ENCODE measurements at regions not wholly inside any gene's neighbourhood (a gene's known extent, or its start where the extent isn't known, plus 50 kb on each side); places are given as distances from the start of the nearest gene placed in this dataset.

DNA sequence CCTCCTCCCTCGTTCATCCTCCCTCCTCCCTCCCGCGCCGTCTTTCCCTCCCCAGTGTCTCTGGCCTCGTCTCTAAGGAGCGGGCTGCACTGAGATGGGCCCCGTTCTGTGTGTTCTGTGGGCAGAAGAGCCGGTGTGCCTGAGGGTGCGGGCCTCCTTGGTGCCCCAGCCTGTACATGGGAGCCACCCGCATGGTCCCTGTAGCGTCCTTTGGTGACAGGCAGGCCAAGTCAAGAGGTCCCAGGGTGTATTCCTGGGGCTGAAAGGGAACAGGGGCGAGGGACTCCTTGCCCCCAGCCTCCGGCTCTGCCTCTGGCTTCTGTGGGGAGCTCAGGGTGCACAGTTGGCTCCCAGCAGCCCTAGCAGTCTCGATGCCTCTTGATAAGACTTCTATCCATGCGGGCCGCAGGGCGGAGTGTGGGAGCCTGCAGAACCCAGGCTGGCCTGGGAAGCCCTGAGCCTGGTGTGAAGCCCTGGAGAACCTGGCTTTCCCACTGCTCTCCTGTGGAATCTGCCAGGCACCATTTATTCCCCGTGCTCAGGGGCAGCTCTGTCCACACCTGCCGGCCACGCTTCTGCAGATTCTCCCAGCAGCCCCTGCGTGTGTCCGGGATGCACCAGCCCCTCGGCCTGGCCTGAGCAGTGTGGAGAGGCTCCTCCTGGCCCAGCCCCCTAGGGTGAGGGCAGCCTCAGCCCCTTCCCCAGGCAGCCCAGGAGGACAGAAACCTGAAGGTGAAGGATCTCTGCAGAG, 181.3 kb downstream of the KIF26A start:
- no peak for DNase-seq (ENCODE audit: low read depth in 2 of 2)

DNA sequence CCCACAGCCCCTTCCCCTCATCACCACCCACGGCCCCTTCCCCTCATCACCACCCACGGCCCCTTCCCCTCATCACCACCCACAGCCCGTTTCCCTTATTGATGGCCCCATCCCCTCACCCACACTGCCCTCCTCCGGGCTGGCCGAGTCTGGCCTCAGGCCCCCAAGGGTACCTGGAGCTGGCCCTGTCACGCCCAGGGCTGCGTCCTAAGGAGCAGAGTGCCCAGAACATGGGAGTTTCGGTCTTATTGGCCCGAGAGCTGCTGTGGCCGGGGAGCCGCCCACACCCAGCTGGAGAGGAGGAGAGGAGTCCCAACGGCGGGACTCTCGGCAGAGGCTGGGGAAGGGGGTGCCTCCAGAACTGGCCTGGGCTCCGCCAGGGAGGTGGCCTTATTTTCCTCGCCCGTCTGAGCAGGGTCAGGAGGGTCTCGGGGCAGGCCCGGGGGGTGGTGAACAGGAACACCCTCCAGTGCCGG, 182.3 kb downstream of the KIF26A start:
- no peak for DNase-seq (ENCODE audit: low read depth in 2 of 2)

DNA sequence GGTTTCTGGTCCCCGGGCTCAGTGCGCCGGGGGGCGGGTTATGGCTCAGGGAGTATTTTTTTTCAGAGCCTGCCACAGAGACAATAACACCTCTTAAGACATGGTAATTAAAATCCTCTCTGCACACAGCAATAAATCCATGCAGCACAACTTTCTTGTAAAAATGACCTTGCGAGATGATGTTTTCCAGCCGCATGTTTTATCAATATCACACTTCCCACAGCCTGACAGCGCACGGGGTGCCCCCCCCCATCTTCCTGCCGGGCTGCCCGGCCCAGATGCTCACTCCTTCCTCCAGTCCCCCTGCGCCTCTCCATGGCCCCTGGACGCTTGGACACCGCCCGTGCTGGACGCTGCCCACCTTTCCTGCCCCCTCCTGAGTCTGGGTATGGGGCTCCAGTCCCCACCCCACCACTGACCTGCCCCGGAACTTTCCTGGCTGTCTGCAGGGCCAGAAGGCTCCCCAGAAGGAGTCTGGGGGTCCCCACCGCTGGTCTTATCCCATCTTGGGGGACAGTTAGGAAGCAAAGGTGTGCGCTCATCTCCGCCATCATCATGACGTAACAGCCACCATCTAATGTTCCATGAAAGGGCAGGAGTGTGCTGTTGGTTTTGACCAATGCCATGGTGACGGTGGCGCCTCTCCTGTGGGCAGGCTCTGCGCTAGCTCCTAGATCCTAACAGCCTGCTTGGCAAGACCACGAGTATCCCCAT, 182.9 kb downstream of the KIF26A start:
- DNase-seq (ENCODE audit: low read depth in 2 of 2): no peak

DNA sequence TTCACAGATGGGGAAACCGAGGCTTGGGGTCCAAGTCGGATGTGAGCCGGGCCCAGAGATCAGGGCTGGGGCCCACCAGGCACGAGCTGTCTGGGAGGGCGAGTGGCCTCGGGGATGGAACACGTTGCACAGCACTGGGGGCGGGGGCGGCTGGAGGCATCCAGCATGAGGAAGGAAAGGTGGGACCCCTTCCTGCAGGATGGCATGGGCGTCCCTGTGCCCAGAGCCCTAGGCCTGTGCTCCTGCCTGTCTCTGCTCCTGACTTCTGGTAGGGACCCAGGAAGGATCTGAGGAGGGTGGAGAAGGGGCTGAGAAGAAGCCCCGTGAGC, 183.4 kb downstream of the KIF26A start:
- DNase-seq (ENCODE audit: low read depth in 2 of 2): no peak

DNA sequence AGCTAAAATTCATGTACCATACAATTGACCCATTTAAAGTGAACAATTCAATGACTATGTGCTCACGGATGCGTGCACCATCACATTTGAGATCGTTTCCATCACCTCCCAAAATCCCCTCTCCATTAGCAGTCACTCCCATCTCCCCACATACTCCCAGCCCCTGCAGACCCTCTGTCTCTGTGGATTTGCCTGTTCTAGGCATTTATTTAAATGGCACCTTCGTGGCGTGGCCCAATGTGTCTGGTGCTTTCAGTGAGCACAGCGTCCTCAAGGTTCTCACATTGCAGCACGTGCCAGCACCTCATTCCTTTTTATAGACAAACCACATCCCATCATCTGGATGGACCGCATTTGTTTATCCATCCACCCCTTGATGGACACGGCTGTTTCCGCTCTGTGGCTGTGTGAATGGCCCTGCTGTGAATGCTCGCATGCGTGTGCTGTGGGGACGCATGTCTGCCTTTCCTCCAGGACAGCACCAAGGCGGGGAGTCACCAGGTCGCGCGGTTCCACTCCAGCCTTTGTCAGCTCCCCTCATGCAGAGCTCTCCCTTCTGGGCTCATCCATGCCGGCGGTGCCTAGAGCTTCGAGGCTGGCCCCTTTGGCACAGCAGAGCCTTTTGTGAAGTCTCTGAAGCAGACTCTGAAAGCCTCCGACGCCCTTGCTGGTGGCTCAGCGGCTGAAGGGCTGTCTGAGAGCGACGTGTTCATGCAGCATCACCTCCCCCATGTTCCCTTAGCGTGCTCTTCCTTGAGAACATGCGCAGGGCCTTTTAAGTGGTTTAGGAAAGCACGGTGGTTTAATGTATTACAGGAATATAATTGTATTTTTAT, 184.4 kb downstream of the KIF26A start:
- no peak for DNase-seq (ENCODE audit: low read depth in 2 of 2)

DNA sequence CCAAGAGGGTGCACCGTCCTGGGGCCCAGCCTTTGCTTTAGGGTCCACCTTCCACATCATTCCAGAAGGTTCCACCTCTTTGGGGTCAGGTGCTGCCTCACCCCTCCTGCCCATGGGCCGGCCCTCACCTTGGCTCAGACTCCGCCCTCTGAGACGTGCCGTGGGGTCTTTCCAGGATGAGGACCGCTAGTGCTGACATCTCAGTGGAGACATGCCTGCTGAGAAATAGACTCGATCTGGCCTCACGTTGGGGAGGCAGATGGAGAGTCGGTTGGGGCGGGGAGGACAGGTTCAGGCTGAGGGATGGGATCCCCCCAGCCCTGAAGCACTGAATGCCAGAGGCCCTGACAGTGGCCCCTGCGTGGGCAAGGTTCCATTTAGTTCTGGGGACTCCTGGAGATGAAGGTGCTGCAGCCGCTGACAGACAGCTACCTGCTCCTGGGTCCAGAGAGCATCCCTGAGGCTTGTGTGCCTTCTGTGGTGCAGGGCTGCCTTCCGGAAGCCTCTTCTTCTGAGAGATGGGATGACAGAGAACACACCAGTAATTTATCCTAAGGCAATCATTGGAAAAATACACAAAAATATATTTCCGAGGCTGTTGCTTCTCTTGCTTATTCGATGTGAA, 185.3 kb downstream of the KIF26A start:
- DNase-seq (ENCODE audit: low read depth in 2 of 2): no peak

DNA sequence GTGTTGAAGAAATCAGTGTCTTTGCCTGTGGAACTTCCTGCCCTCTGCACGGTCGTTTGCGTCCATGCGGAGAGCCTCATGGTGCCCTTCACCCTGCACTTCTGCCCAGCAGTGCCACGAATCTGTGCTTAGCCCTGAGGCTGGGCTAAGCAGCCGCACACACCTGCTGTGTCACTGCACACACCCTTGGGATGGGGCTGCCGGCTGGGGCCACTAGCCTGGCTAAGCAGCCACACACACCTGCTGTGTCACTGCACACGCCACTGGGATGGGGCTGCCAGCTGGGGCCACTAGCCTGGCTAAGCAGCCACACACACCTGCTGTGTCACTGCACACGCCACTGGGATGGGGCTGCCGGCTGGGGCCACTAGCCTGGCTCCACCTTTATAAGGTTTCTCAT, 188.5 kb downstream of the KIF26A start:
- no peak for DNase-seq (ENCODE audit: low read depth in 2 of 2)

DNA sequence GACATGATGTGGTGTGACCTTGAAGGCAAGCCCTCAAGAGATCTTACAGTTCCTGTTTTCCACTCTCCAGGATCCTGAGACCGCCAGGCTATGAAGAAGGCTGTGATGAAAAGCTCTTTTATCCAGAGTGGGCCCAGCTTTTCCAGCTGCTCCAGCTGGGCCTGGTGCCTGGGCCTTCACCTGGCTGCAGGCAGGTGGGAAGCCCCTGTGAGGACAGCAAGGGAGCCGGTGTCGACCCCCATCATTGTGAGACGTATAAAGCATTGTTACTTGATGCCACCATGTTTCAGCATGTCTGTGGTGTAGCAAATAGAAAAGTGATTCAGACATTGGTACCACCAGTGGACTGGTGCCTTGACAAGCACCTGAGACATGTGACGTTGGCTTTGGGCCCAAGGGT, 190.2 kb downstream of the KIF26A start:
- DNase-seq (ENCODE audit: low read depth in 2 of 2): no peak

DNA sequence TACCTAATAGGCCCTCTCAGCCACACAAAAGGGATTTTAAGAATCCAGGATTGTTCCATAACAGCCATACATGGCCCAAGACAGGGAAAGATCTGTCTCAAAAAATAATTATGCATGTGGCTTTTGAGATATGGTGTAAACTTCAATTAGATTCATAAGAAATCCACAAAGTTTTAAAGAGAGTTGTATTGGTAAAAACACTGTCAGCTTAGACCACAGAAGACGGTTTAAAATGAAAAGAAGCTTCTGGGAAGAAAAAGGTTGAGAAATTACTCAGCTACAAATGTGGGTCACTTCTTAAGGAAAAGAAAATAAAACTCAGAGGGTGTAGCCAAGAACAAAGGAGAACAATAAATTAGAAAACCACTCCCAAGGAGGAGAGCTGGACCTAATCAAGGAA, 191.4 kb downstream of the KIF26A start:
- no peak for DNase-seq (ENCODE audit: low read depth in 2 of 2)

DNA sequence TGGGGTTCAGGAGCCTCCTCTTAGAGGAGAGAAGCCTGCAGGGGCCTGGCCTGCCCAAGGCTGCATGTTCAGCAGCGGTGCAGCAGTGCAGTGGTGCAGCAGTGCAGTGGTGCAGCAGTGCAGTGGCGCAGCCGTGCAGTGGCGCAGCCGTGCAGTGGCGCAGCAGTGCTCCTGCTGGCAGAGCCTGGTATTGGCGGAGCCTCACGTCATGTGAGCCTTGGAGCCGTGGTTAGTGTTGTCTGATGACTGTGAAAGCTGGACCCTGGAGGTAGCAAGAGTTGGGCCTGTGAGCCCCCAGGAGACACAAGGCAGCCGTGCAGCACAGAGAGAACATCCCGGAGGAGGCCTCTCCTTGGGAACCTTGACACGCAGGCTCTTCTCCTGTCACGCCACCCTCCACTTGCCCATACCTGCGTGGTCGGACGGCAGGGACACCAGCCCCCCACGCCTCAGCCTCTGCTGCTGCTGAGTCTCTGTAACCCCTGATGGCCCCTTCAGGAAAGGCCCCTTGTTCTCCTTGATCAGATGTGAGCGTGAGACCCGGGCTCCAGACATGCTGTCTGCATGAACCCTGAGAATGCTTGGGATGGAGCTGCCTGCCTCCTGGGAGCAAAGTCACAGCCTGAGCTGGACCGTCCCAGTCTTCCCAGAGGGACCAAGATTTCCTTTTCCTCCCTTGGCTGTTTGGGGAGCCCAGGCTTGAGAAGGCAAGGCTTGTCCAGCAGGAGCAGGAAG, 193.7 kb downstream of the KIF26A start:
- no peak for DNase-seq (ENCODE audit: low read depth in 2 of 2)

DNA sequence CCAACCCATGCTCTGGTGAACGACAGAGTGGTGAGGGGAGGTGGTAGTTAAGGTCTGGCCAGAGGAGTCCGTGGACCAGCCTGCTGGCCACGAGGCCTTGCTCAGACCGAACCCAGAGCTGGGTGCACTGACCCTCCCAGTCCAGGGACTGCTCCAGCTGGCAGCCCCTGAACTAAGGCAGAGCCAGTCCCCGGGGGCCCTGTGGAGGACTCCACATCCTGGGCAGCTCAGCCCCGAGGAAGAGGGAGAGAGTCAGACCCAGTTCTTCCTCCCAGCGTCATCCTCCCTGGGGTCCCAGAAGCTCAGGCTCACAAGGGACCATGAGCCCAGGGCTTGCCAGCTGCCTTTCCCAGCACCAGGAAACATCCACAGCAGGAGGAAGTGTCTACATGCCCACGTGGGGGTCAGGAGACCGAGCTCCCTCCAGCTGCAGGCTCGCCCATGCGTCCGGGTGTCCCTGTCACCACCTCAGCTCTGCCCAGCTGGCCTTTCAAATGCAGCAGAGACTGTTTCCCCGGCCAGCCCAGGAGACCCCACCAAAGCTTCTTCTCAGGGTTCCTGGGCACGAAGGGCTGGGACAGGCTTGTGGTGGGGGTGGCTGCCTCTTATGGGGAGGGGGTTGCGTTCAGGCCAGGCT, 194.4 kb downstream of the KIF26A start:
- no peak for DNase-seq (ENCODE audit: low read depth in 2 of 2)

DNA sequence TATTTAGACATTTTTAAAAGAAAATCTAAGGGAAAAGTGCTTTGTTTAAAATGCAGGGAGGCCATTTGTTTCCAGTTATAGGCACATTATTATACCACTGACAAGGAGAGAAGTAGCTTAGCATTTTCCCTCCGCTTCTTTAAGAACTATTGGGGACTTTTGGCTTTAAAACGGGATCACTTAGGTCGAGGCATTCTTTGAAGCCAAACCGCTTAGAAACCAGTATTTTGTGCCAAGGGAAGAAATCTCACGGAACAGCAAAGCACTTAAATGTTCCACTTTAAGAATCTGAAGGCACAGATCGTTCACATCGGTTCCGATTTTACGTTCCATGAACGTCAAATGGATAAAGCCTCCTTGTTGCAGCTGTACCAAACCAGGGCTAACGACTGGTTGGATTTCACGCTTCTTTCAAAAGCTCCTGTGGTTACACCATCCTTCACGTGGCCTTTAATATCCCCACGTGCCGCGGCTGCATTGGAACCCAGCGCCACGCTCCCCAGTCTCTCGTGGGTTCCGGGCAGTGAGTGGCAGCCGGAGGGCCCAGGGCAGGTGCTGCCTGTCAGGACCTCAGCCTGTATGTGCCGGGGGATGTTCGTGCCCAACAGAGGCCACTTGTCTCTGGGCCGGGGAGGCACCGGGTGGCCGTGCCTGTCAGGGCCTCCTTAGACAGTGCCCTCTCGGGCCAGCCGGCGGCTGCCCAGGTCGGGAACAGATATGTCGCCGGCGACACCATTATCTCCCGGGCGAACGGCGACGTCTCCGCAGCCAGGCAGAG, 195.4 kb downstream of the KIF26A start:
- DNase-seq (ENCODE audit: low read depth in 2 of 2): no peak

DNA sequence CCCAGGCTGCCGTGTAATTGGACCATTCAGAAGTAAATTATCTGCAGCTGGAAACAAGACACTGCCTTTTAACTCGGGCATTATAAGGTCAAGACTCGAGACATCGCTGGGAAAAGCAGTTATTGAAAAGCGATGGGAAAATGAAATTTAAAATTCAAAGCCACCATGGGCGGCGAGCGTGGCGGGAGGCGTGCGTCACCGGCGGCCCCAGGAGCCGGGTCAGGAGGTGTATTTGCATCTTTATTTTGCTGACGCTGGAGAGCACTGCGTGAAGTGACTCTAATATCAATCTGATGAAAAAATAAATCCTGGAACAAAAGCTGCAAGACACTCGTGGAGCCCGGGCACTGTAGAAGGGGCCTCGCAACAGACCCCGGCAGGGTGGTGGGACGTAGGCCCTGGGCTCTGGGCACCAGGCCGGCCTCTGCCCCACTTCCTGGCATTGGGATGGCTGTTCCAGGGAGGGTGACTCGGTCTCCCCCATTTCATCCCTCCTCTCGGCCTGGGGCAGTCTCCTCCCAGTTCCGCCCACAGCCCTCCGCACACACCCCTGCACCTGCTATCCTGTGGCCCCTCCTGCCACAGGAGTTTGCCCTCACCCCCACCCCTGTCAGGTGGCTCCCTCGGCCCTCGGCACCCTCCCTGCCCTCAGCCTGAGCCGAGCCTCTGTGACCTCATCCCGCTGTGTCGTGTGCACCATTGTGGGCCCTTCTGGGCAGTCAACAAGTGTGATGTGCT, 196.2 kb downstream of the KIF26A start:
- no peak for DNase-seq (ENCODE audit: low read depth in 2 of 2)

DNA sequence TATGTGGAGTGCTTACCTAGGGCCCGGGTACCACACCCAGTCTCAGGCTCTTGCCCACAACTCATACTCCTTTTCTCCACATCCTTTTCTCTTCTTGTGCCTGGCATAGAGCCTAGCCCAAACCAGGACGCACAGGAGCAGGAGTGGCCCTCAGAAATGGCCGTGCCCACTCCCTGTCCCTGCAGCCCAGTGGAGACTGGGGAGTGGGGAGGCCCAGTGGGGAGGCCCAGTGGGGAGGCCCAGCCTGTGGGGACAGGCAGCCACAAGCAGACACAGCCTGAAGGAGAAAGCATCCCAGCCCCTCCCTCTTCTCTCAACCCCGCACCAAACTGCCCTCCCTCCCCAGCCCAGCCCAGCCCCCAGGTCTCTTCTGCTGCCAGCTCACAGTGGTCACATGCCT, 196.8 kb downstream of the KIF26A start:
- DNase-seq (ENCODE audit: low read depth in 2 of 2): no peak

DNA sequence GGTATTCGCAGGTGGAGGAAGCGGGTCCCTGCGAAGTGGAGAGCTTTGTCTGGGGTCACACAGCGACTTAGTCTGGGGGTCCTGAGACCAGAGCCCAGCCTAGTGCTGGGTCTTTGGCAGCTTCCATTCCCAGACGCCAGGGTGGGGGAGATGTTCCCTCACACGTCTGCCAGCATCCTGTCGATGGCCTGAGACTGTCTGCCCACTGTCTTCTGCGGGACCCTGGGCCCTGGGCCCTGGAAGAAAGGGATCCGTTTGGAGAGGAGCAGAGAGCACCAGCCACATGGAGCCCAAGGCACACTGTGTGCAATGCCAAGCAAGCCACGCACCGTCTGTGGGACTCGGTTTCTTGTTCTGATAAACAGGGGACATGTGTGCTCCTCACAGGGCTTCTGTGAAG, 197.2 kb downstream of the KIF26A start:
- no peak for DNase-seq (ENCODE audit: low read depth in 2 of 2)

DNA sequence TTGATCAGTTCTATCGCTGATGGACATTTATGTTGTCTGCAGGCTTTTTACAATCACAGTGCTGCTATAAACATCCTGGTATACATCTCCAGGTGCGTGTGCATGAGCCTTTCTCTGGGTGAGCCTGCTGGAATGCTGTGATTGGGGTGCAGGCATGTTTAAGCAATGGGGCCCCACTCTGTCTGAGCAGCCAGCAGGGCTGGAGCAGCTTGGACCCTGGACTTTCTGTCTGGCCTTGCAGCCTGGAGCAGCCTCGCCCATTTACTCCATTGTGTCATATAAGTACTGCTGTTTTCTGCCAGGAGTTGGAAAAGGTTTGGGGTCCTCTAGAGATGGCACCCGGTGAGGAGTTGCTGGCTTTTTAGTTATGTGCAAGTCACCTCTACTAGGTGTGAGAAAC, 199.0 kb downstream of the KIF26A start:
- DNase-seq (ENCODE audit: low read depth in 2 of 2): no peak

DNA sequence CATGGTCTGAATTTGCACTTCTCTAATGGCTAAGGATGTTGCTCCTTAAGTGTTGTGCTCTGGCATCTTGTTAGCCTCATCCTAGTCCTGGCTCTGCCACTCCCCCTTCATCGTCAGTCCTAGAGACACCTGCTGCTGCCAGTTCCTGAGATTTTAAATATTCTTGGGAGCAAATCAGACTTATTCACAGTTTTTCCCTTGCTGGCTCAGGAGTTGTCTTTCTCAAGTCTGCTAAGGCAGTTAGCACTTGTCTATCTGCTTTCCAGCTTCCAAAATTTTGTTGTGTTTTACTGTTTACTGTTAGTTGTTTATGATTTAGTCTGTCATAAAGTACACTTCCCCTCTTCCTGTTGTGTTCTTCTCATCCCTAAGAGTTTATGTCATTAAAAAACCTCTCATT, 201.0 kb downstream of the KIF26A start:
- DNase-seq (ENCODE audit: low read depth in 2 of 2): no peak

DNA sequence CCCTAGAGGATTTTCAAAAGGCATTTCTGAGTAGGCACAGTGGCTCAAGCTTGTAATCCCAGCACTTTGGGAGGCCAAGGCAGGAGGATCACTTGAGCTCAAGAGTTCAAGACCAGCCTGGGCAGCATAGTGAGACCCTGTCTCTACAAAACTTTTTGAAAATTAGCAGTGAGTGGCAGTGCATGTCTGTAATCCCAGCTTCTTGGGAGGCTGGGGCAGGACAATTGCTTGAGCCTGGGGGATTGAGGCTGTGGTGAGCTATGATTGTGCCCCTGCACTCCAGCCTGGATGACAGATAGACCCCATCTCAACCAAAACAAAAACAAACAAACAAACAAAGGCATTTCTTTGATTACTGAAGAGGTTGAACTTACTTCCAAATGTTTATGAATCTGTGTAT, 201.4 kb downstream of the KIF26A start:
- DNase-seq (ENCODE audit: low read depth in 2 of 2): no peak

Data from activated CD8-positive, alpha-beta memory T cell treated with anti-CD3 and anti-CD28 coated beads for 4 hours (primary cell).